H9 (cell line): ENCODE measurements at regions not wholly inside any gene's neighbourhood (a gene's known extent, or its start where the extent isn't known, plus 50 kb on each side); places are given as distances from the start of the nearest gene placed in this dataset.

Source experiments
- DNase-seq: peaks from one replicate; pipeline ENCODE4 v3.0.0-alpha.2; 2017
- H2AFZ ChIP-seq: one replicate; pipeline ENCODE4 v1.6.1; 2013; ENCODE audit warnings: mild to moderate bottlenecking, low read length, control low read depth, moderate library complexity
- H2AK5ac ChIP-seq: 2 replicates; pipeline ENCODE4 v1.6.1; 2013; ENCODE audit warnings: low read length, control low read depth, mixed read lengths; ENCODE audit not compliant: insufficient read length
- H2BK120ac ChIP-seq: one replicate; pipeline ENCODE4 v1.6.1; 2013; ENCODE audit warnings: low read depth, mild to moderate bottlenecking, low read length, control low read depth, inconsistent platforms; ENCODE audit not compliant: poor library complexity, severe bottlenecking
- H2BK12ac ChIP-seq: 2 replicates; pipeline ENCODE4 v1.6.1; 2013; ENCODE audit warnings: low read length, control low read depth, mixed read lengths, low read depth; ENCODE audit not compliant: insufficient read length
- H2BK15ac ChIP-seq: 2 replicates; pipeline ENCODE4 v1.6.1; 2013; ENCODE audit warnings: low read depth, low read length, control low read depth
- H2BK20ac ChIP-seq: one replicate; pipeline ENCODE4 v1.6.1; 2013; ENCODE audit warnings: low read depth, mild to moderate bottlenecking, low read length, control low read depth, inconsistent platforms; ENCODE audit not compliant: poor library complexity, severe bottlenecking
- H2BK5ac ChIP-seq: 2 replicates; pipeline ENCODE4 v1.6.1; 2013; ENCODE audit warnings: low read length, control low read depth, mixed read lengths; ENCODE audit not compliant: insufficient read length
- H3K14ac ChIP-seq: 2 replicates; pipeline ENCODE4 v1.6.1; 2013; ENCODE audit warnings: low read length, control low read depth; ENCODE audit not compliant: insufficient read depth
- H3K18ac ChIP-seq: 2 replicates; pipeline ENCODE4 v1.6.1; 2013; ENCODE audit warnings: low read depth, mild to moderate bottlenecking, mixed read lengths, low read length, control low read depth; ENCODE audit not compliant: insufficient read length
- H3K23ac ChIP-seq: 2 replicates; pipeline ENCODE4 v1.6.1; 2013; ENCODE audit warnings: low read length, control low read depth, mixed read lengths, low read depth; ENCODE audit not compliant: insufficient read length
- H3K23me2 ChIP-seq: 2 replicates; pipeline ENCODE4 v1.6.1; 2013; ENCODE audit warnings: low read depth, mild to moderate bottlenecking, mixed read lengths, low read length, control low read depth; ENCODE audit not compliant: insufficient read length, poor library complexity, severe bottlenecking
- H3K27ac ChIP-seq: 2 replicates; pipeline ENCODE4 v1.5.1; 2013; ENCODE audit warnings: low read length, control low read depth, mixed read lengths, low read depth; ENCODE audit not compliant: insufficient read length
- H3K27me3 ChIP-seq: 2 replicates; pipeline ENCODE4 v1.6.1; 2013; ENCODE audit warnings: low read length, control low read depth, inconsistent platforms; ENCODE audit not compliant: insufficient read depth
- H3K4ac ChIP-seq: 2 replicates; pipeline ENCODE4 v1.6.1; 2013; ENCODE audit warnings: low read depth, mild to moderate bottlenecking, control low read depth, inconsistent platforms, low read length, moderate library complexity
- H3K4me1 ChIP-seq: 2 replicates; pipeline ENCODE4 v1.6.1; 2013; ENCODE audit warnings: low read length, control low read depth, inconsistent platforms; ENCODE audit not compliant: insufficient read depth
- H3K4me2 ChIP-seq: 2 replicates; pipeline ENCODE4 v1.6.1; 2013; ENCODE audit warnings: low read length, control low read depth, mixed read lengths; ENCODE audit not compliant: insufficient read length, insufficient read depth
- H3K56ac ChIP-seq: 2 replicates; pipeline ENCODE4 v1.6.1; 2013; ENCODE audit warnings: low read depth, mild to moderate bottlenecking, mixed read lengths, low read length, control low read depth; ENCODE audit not compliant: insufficient read length
- H3K79me1 ChIP-seq: 2 replicates; pipeline ENCODE4 v1.6.1; 2013; ENCODE audit warnings: low read depth, mild to moderate bottlenecking, moderate library complexity, low read length, control low read depth, inconsistent platforms; ENCODE audit not compliant: insufficient read depth, poor library complexity, severe bottlenecking
- H3K79me2 ChIP-seq: 2 replicates; pipeline ENCODE4 v1.6.1; 2013; ENCODE audit warnings: low read length, control low read depth, inconsistent platforms; ENCODE audit not compliant: insufficient read depth
- H3K9ac ChIP-seq: 2 replicates; pipeline ENCODE4 v1.6.1; 2013; ENCODE audit warnings: low read length, control low read depth, mixed read lengths; ENCODE audit not compliant: insufficient read length; ENCODE audit errors: extremely low read depth
- H3K9me3 ChIP-seq: one replicate; pipeline ENCODE4 v1.6.1; 2013; ENCODE audit warnings: low read depth, low read length, inconsistent platforms; ENCODE audit not compliant: control insufficient read depth
- H3T11ph ChIP-seq: one replicate; pipeline ENCODE4 v1.6.1; 2013; ENCODE audit warnings: mild to moderate bottlenecking, low read length, control low read depth, inconsistent platforms
- H4K20me1 ChIP-seq: one replicate; pipeline ENCODE4 v1.6.1; 2013; ENCODE audit not compliant: control insufficient read depth, insufficient read length, insufficient read depth
- H4K5ac ChIP-seq: 2 replicates; pipeline ENCODE4 v1.6.1; 2013; ENCODE audit warnings: low read depth, mild to moderate bottlenecking, mixed read lengths, low read length, control low read depth; ENCODE audit not compliant: insufficient read length
- H4K8ac ChIP-seq: replicated peaks from 2 replicates; pipeline ENCODE4 v1.6.1; 2013; ENCODE audit warnings: low read length, control low read depth, mixed read lengths, low read depth; ENCODE audit not compliant: insufficient read length
- H4K91ac ChIP-seq: 2 replicates; pipeline ENCODE4 v1.6.1; 2013; ENCODE audit warnings: low read depth, mild to moderate bottlenecking, moderate library complexity, mixed read lengths, low read length, control low read depth; ENCODE audit not compliant: insufficient read length
- H3K27ac Mint-ChIP-seq, 3 experiments: 2 replicates in 2 of 3; 3 replicates in 1 of 3; pipeline ENCODE4 v1.8.0; 2020 to 2021; ENCODE audit warnings: mixed read lengths in 3 of 3, mild to moderate bottlenecking in 1 of 3, moderate library complexity in 1 of 3
- H3K27me3 Mint-ChIP-seq: 2 replicates; pipeline ENCODE4 v1.8.0; 2021; ENCODE audit warnings: low read depth, mild to moderate bottlenecking, moderate library complexity, mixed read lengths
- H3K36me3 Mint-ChIP-seq, 3 experiments: 2 replicates in 2 of 3; 3 replicates in 1 of 3; pipeline ENCODE4 v1.8.0; 2020 to 2021; ENCODE audit warnings: low read depth in 3 of 3, mixed read lengths in 3 of 3; ENCODE audit not compliant: insufficient read depth in 1 of 3
- H3K4me1 Mint-ChIP-seq, 2 experiments: 2 replicates each; pipeline ENCODE4 v1.8.0; 2020; ENCODE audit warnings: mixed read lengths in 2 of 2
- H3K4me3 Mint-ChIP-seq, 2 experiments: 2 replicates in 1 of 2; 3 replicates in 1 of 2; pipeline ENCODE4 v1.8.0; 2020 to 2021; ENCODE audit warnings: mild to moderate bottlenecking in 2 of 2, mixed read lengths in 2 of 2, moderate library complexity in 1 of 2
- H3K9me3 Mint-ChIP-seq, 2 experiments: 2 replicates in 1 of 2; 3 replicates in 1 of 2; pipeline ENCODE4 v1.8.0; 2020; ENCODE audit warnings: mild to moderate bottlenecking in 2 of 2, mixed read lengths in 2 of 2, moderate library complexity in 1 of 2
- WGBS: extraction: QIAGEN DNeasy Blood & Tissue Kit; methylation state at CpG from one replicate; pipeline ENCODE4 v1.1.7; 2013; ENCODE audit warnings: missing lambda C conversion rate, low lambda C conversion rate, mixed read lengths; ENCODE audit not compliant: insufficient read length; ENCODE audit errors: extremely low coverage; 5-methylcytosine and 5-hydroxymethylcytosine counted together
- TF ChIP-seq, protein P1 (sequence below): fragments of 200-600 bp; sonication (generic); conservative IDR thresholded peaks from 3 replicates; pipeline ENCODE4 v1.8.0; 2021; ENCODE audit warnings: antibody characterized with exemption, mild to moderate bottlenecking

DNA sequence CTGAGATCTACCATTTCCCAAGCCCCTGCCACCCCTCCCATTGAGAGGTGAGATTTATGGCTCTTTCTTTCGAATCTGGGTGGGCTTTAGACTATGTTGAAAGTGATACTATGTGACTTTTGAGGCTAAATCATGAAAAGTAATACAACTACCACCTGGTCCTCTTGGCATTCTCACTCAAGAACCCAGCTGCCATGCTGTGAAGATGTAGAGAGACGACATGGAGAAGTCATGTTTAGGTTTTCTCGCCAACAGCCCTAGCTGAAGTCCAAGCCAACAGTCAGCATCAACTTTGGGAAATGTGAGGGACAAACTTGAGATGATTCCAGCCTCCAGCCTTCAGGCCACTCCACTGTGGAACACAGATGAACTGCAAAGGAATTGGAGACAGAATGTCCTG, 108.7 kb downstream of the SCP2D1 start:
- TF ChIP-seq, protein P1, sequence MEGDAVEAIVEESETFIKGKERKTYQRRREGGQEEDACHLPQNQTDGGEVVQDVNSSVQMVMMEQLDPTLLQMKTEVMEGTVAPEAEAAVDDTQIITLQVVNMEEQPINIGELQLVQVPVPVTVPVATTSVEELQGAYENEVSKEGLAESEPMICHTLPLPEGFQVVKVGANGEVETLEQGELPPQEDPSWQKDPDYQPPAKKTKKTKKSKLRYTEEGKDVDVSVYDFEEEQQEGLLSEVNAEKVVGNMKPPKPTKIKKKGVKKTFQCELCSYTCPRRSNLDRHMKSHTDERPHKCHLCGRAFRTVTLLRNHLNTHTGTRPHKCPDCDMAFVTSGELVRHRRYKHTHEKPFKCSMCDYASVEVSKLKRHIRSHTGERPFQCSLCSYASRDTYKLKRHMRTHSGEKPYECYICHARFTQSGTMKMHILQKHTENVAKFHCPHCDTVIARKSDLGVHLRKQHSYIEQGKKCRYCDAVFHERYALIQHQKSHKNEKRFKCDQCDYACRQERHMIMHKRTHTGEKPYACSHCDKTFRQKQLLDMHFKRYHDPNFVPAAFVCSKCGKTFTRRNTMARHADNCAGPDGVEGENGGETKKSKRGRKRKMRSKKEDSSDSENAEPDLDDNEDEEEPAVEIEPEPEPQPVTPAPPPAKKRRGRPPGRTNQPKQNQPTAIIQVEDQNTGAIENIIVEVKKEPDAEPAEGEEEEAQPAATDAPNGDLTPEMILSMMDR, result no peak
- H4K20me1 ChIP-seq, result no peaks in the 10 kb centered on the region
- WGBS, result no CpG with 5 or more reads among the region's 3 CpGs

More for the DNA sequence above, 108.7 kb downstream of the SCP2D1 start:
- Histone ChIP-seq H3K4ac (no peak overlapping the region), H3K9ac (no peak overlapping the region), H4K8ac (no peak overlapping the region), H3K14ac (no peak overlapping the region), H2BK120ac (no peak overlapping the region), H2BK15ac (no peak overlapping the region), H2AFZ (no peak overlapping the region), H2BK5ac (no peak overlapping the region), H3K4me2 (no peak overlapping the region), H3K79me1 (no peaks in the 10 kb centered on the region), H3K9me3 (no peaks in the 10 kb centered on the region), H2AK5ac (no peak overlapping the region), H2BK20ac (no peak overlapping the region), H3K79me2 (no peaks in the 10 kb centered on the region), H3K18ac (no peak overlapping the region), H3K27me3 (no peaks in the 10 kb centered on the region), H3K56ac (no peak overlapping the region), H3T11ph (no peak overlapping the region), H3K23ac (no peak overlapping the region), H4K5ac (no peak overlapping the region), H3K23me2 (no peaks in the 10 kb centered on the region), H3K4me1 (no peaks in the 10 kb centered on the region), H2BK12ac (no peak overlapping the region), H3K27ac (no peak overlapping the region), H4K91ac (no peak overlapping the region)
- H3K4me3 Mint-ChIP-seq, result no peak overlapping the region
- H3K27ac Mint-ChIP-seq, result no peak overlapping the region
- H3K9me3 Mint-ChIP-seq, result no peaks in the 10 kb centered on the region; a peak in 1 of 5 replicates
- H3K36me3 Mint-ChIP-seq, result no peaks in the 10 kb centered on the region
- H3K4me1 Mint-ChIP-seq, result peaks cover 10% of the 10 kb centered on the region in 2 experiments; a peak in 2 of 4 replicates
- DNase-seq, result no peak
- no peaks in the 10 kb centered on the region; the same call in 1 of the 2 replicates for H3K27me3 Mint-ChIP-seq
